HG03045 (cell line): ENCODE measurements at regions not wholly inside any gene's neighbourhood (a gene's known extent, or its start where the extent isn't known, plus 50 kb on each side); places are given as distances from the start of the nearest gene placed in this dataset.

Source experiments
- ATAC-seq: cut with Tn5 transposase; IDR thresholded peaks from one replicate; pipeline ENCODE4 v1.9.1; 2021; ENCODE audit warnings: mild to moderate bottlenecking, moderate library complexity; ENCODE audit not compliant: unreplicated experiment

DNA sequence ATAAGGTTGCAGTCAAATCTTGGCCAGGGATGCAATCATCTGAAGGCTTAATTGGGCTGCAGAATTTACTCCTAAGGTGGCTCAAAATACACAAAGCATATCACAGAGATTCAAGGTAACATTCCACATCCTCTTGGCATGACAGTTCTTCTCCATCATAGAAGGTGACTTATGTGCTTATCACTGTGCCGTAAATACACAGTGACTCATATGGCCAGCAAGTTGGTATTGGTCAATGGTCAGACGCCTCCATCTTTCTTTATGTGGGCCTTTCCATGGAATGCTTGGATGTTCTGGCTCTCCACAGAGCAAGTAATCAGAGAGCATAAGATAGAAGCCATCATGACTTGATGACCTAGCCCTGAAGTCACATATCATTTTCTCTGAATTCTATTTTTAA lies 168.8 kb upstream of the ST8SIA2 start:
- ATAC-seq = no peak

GRCh38 chr15:92226020-92226612 lies 167.6 kb upstream of the ST8SIA2 start:
- no peak for ATAC-seq

DNA sequence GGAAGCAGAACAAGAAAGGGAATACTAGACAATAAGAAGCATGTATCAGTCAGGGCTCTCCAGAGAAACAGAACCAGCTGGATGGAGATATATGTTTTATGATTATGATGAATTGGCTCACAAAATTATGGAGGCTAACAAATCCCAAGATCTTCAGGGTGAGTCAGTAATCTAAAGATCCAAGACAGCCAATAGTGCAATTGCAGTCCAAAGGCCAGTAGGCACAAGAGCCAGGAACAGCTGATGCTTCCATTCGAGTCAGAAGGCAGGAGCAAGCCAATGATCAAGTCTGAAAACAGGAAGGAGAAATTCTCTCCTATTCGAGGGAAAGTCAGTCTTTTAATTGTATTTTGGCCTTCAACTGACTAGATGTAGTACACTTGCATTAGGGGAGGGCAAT lies 164.9 kb upstream of the ST8SIA2 start:
- ATAC-seq = no peak

DNA sequence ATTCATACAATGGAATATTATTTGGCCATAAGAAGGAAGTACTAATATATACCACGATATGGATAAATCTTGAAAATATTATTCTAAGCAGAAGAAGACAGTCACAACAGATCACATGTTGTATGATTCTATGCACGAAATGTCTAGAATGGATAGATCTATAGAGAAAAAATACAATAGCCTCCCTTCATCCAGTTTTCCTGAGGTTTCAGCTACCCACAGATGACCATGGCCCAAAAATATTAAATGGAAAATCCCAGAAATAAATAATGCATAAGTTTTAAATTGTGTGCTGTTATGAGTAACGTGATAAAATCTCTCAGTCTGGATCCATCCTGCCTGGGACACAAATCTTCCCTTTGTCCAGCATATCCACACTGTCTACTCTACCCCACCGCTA lies 162.2 kb upstream of the ST8SIA2 start:
- ATAC-seq = no peak

DNA sequence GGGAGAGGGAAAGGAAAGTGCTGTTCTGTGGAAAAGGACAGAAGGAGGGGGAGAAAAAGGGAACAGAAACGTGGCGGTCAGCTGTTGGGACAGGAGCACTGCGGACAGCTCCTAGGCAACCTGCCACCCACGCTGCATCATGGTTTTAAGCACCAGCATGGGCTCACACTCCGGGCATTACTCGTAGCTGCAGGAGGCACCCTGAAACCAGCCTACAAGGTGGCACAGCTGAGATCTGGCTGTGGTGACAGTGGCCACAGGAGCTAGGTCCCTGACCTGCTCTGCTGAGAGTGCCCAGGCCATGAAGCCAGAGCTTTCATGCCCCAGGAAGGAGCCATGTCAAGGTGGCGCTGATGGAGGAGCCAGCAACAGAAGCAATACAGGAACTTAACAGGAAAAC lies 161.4 kb upstream of the ST8SIA2 start:
- ATAC-seq = no peak

DNA sequence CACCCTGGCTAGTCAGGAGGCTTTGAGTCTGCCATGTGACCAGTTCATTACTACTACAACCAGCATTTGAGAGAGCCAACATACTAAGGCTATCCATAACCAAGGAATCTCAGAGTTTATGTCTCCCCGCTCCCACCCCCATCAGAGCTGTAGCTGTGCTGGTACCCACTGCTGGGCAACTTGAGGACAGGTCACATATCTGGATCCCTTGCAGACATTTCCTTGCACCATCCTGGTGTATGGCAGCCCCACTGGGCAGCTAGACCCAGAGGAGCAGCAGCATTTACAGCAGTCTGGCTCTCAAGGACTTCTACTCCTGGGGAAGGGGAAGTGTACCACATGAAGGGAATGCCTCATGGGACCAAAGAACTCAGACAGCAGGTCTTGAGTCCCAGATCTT lies 160.8 kb upstream of the ST8SIA2 start:
- ATAC-seq = no peak

GRCh38 chr15:92243227-92243626 lies 150.5 kb upstream of the ST8SIA2 start:
- ATAC-seq = no peak

- ATAC-seq = no peak
These were observed 149.0 kb upstream of the ST8SIA2 start for GRCh38 chr15:92244703-92245102.

- ATAC-seq = no peak
These were observed 145.9 kb upstream of the ST8SIA2 start for GRCh38 chr15:92247649-92248242.

- no peak for ATAC-seq
These were observed 126.6 kb upstream of the ST8SIA2 start for GRCh38 chr15:92266796-92267685.

DNA sequence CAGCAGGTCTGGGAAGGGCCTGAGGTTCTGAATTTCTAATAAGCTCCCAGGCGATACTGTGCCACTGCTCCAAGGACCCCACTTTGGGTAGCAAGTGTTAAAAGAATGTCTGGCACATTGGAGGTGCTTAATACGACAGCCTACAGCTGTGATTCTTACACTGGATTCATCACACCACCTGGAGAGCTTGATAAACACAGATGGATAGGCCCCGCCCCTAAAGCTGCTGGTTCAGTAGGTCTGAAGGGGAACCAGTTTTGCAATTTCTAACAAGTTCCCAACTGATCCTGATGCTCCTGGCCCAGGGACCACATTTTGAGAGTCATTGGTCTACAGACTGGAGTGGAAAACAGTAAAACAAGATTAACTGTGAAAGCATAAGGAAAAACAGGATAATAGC lies 124.8 kb upstream of the ST8SIA2 start:
- no peak for ATAC-seq

- ATAC-seq = no peak
These were observed 122.5 kb upstream of the ST8SIA2 start for GRCh38 chr15:92271179-92271578.

GRCh38 chr15:92272106-92272505 lies 121.6 kb upstream of the ST8SIA2 start:
- ATAC-seq = no peak

GRCh38 chr15:92273286-92273685 lies 120.4 kb upstream of the ST8SIA2 start:
- ATAC-seq = no peak

- no peak for ATAC-seq
These were observed 120.0 kb upstream of the ST8SIA2 start for GRCh38 chr15:92273723-92274122.

GRCh38 chr15:92277776-92278175 lies 115.9 kb upstream of the ST8SIA2 start:
- ATAC-seq = no peak

- ATAC-seq = no peak
These were observed 109.9 kb upstream of the ST8SIA2 start for GRCh38 chr15:92283813-92284212.

DNA sequence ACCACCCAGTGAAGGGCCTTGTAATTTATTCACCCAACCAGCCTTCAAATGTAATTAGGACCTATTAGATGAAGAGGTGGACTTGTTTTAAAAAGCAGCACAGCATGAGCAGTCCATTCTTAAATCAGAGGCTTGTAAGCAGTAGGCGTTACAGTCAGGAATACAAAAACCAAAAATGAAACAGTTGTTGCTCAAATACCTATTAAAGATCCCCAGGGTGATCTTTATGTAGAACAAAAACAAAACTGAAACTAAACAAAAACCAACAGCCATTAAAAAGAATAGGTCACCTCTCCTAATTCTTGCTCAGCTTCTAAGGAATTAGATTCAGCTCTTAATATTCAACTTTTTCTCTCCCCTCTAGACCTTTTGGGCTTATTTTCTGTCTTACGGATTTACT lies 104.9 kb upstream of the ST8SIA2 start:
- ATAC-seq = peak; percentile 67

GRCh38 chr15:92289733-92290132 lies 103.9 kb upstream of the ST8SIA2 start:
- ATAC-seq = no peak

- ATAC-seq = no peak
These were observed 103.2 kb upstream of the ST8SIA2 start for GRCh38 chr15:92290359-92290992.

- no peak for ATAC-seq
These were observed 101.8 kb upstream of the ST8SIA2 start for GRCh38 chr15:92291900-92292299.

DNA sequence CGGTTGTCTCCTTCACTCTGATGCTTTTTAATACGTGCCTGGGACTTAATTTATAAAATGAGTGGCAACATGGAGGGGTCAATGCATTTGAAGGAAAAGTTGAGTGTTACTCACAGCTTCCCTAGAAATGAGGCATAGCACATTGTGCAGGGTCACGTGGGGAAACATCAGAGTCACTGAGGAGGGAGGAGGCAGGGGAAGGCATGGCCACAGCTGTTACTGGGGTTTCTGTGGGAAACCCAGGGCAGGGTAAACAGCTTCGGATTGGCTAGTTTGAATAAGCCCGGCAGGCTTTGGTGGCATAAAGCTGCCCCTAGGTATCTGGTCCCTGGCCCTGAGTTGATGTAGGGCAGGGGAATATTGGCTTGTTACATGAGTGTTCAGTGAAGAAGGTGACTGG lies 98.9 kb upstream of the ST8SIA2 start:
- ATAC-seq = no peak
